Stimulated activated CD4-positive, alpha-beta T cell treated with anti-CD3 and anti-CD28 coated beads, Interleukin-4, amount 100 ng/mL, for 24 hours (primary cell): ENCODE measurements at regions not wholly inside any gene's neighbourhood (a gene's known extent, or its start where the extent isn't known, plus 50 kb on each side); places are given as distances from the start of the nearest gene placed in this dataset.
A peak's percentile ranks its signal among the peaks of the same experiment; 100 is the strongest.
"Not testable (repeated sequence)": the region's sequence is repeated elsewhere in the genome, so short reads cannot be mapped to it uniquely, and the experiment has no call there.

Experiments used
- DNase-seq: peaks from one replicate; pipeline ENCODE4 v3.0.0-alpha.2; 2020

DNA sequence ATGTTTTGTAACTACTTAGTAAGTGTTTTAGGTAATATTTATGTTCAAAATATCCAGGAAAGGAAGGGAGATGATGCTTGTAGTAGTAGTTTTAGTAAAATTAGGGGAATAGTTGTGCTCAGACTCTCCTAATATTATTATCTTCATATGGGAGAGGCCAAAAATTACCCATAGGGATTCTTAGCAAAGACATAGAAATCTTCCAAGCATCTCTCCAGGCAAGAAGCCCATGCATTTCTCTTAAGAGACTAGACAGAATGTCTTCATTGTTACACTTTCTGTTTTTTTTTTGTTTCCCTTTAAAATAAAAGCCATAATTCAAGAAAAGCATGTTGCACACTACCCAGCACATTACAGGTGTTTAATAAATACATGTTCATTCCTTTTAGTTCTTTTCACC, 180.6 kb downstream of the CYB561 start:
- no peak for DNase-seq

- DNase-seq, result no peak
These were observed 178.3 kb downstream of the CYB561 start for GRCh38 chr17:63267846-63268245.

DNA sequence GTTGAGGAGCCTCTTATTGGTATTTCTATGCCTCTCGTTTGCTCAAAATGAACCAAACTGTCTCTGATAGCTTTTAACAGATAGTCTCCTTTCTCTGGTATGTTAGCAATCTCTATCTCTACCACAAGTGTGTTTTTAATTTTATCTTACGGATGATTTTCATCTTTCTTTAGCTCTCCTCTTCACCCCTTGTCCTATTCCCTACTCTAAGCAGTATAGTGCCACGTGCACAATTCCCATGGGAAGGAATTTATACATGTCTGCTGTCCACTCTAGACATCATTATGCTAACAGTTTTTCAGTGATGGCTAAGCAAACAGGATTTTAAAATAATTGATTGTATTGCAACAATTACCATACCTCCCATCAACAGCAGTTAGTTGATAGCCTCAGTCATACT, 177.3 kb downstream of the CYB561 start:
- DNase-seq, result no peak

- no peak for DNase-seq
These were observed 175.5 kb downstream of the CYB561 start for GRCh38 chr17:63270610-63271009.

GRCh38 chr17:63274146-63274545, 172.0 kb downstream of the CYB561 start:
- DNase-seq, result no peak

DNA sequence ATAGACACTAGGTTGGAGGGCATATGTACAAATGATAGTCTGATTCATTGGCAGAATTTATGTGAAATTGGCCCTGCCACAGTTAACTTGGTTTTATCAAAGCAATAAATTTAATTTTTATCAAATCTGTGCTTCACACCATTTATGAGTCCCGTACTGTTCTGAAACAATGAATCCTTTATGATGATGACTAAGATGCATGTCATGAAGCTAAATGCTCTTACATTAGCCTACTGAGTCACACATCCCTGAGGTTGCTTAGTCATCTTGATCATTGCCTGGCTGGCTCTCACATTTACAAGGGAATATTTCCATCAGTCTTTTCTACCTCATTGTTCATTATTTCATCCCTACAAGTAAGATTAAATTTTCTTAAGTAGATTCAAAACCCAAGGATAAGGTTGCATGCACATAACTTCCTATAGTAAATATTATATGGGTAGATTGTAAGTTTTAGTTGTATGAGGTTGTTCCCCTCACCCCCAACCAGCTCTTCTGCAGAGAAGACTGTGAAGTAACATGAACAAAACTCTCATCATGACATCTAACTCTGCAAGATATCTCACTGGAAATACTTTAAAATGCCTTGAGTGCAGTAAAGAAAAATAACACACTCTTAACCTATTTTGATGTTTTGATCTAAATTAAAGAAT, 170.7 kb downstream of the CYB561 start:
- DNase-seq, result peak; percentile 47

- no peak for DNase-seq
These were observed 169.9 kb downstream of the CYB561 start for GRCh38 chr17:63275971-63276745.

DNA sequence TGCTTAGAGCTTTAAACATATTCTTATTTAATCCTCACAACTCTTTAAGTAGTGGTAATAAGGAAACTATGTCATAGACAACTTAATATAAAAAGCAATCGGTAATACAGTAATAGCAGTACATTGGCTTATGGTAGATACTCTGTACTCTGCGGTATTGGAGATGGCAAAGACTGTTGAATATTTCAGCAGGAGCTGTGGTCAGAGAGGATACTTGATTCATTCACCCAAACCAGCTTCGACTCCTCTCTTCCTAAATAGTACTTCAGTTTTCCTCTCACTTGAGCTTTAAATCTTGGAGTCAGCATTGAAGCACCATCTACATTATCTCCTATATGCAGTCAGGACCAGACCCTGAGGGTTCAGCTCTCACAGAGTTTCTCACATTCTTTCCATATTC, 169.3 kb downstream of the CYB561 start:
- DNase-seq, result no peak

GRCh38 chr17:63277629-63278028, 168.5 kb downstream of the CYB561 start:
- no peak for DNase-seq

DNA sequence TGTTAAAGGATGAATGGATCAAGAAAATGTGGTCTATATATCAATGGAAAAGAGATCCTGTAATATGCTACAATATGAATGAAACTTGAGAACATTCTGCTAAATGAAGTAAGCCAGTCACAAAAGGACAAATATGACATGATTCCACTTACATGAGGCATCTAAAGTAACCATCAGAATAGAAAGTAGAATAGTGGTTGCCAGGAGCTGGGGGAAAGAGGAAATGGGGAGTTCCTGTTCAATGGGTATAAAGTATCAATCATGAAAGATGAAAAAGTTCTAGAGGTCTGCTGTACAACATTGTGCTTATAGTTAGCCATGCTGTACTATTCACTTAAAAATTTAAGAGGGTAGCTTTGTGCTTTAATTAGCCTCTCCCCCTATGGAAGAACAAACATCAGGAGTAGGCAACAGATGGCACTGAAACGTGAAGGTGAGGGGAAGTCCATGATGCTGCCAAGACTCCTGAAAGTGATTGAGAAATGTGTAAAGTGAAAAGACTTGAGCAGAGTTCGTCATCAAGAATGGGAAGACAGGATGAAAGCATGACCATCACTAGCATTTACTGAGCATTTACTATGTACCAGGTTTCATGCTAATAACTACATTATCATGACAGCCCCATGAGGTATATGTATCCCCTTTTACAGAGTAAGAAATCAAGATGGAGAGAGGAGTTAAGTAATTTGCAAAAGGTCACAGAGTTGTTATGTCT, 167.2 kb downstream of the CYB561 start:
- DNase-seq, result no peak

DNA sequence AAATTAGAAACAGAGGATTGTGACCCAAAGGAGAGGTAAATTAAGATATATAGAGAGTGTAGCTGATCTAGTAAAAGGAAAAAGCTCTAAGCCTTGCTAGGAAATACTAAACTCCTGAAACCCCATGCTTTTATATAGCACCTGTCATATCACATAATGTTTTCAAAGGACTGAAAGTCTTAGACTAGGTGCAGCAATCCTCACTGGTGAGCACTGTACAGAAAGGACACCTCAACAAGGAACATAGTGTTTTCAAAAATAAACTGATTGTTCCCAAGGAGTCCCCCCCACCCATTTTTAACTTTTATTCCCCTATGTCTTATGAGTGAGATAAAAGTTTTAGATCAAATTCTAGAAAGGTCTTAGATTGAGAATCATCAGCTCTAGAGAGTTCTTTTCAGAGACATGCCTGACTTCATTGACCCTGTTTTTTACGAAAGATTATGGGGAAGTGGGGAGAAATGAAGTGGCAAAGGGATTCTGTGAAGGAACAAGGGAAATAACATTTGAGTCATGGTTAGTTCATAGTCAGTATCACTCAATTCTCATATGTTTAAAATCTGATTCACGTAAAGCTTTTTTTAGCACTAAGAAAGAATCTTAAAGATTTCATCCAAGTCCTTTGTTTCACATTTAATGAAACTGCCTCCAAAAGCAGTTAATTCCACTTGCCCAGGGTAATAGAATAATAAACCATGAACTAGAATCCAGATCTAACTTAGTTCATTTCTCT, 166.4 kb downstream of the CYB561 start:
- no peak for DNase-seq

DNA sequence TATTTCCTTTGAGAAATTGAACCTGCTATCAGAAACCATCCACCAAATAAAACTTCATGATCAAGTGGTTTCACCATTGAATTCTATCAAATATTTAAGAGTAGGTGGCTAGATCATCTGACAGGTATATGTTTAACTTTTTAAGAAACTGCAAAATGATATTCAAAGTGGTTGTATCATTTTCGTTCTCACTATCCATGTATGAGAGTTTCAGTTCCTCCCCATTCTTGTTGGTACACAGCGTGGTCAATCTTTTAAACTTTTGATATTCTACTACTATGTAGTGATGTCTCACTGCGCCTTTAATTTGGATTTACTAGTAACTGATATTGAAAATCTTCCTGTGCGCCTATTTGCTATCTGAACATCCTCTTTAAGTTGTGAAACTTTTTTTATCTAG, 163.7 kb downstream of the CYB561 start:
- no peak for DNase-seq

GRCh38 chr17:63285551-63285950, 160.6 kb downstream of the CYB561 start:
- no peak for DNase-seq

- no peak for DNase-seq
These were observed 159.9 kb downstream of the CYB561 start for GRCh38 chr17:63286254-63286653.

DNA sequence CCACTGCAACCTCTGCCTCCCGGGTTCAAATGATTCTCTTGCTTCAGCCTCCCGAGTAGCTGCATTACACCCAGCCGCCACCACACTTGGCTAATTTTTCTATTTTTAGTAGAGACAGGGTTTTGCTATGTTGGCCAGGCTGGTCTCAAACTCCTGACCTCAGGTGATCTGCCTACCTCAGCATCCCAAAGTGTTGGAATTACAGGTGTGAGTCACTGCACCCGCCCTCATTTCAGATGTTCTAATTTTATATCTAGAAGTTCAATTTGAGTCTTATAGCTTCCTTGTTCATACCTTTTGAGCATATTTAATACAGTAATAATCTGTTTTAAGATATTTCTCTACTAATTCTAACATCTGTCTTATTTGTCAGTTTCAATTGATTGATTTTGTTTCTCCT, 159.1 kb downstream of the CYB561 start:
- DNase-seq, result not testable (repeated sequence)

- DNase-seq, result no peak
These were observed 156.2 kb downstream of the CYB561 start for GRCh38 chr17:63289931-63290330.

DNA sequence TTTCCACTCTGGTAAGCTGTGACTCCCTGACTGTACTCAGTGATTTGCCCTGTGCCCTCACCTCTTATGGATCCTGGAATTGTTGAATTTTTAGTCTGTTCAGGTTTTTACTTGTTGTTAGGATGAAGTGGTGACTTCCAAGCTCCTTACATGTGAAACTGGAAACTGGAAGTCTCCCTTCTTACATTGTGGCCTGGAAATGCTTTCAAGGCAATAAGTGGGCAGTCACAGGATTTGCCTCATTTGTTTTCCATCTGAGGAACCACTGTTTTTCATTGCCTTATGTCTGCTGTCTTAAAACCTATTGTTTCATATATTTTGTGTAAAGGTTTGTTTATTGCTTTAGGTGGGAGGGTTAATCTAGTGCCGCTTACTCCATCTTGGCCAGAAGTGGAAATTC, 155.8 kb downstream of the CYB561 start:
- DNase-seq, result no peak

DNA sequence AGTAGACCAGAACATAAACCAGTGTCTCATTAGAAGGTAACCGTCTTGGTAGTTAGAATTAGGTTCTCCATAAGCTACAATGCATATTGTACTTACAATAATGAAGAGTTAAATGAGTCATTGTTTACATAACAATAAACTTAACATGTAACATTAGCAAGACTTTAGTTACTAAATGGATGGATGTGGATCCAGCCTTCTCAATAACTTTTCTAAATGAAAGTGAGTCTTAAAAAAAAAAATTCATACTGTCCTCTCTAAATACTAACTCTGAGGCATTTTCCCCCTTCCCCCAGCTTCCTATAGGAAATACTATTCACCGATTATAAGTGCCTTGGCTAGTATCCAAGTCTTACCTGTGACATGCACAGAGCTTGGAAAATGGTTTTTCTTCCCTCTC, 155.3 kb downstream of the CYB561 start:
- no peak for DNase-seq

GRCh38 chr17:63291258-63291657, 154.8 kb downstream of the CYB561 start:
- DNase-seq, result no peak

- DNase-seq, result no peak
These were observed 153.7 kb downstream of the CYB561 start for GRCh38 chr17:63292421-63292820.

DNA sequence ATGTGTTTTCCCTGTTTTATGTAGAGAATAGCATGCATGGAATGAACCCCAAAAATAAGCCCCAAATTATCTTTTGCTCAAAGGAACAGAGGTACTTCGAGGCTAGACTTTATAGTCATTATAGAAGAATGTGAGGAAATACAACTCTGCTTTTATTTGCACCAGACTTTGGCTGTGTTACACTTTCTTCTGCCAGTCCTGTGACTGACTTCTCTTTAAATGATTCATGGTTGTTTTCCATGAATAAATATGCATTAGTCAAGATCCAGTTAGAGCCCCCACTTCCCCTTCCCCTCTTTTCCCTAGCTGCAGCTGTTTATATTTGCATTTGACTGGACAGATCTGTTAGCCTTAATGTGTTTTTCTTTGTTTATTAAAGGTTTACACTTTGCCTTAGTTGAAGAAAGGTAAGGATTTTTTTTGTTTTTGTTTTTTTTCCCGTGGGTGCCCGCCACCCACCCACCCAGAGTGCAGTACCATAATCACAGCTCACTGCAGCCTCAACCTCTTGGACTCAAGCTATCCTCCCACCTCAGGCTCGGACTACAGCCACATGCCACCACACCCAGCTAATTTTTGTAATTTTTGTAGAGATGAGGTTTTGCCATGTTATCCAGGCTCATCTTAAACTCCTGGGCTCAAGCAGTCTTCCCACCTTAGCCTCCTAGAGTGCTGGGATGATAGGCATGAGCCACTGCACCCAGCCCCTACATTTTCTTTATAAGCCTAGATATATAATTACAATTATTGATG, 152.6 kb downstream of the CYB561 start:
- DNase-seq, result no peak

GRCh38 chr17:63294776-63295175, 151.3 kb downstream of the CYB561 start:
- no peak for DNase-seq

- no peak for DNase-seq
These were observed 150.8 kb downstream of the CYB561 start for GRCh38 chr17:63295288-63295687.
